Cardiac muscle cell (in vitro differentiated cells and primary cell): ENCODE measurements at regions not wholly inside any gene's neighbourhood (a gene's known extent, or its start where the extent isn't known, plus 50 kb on each side); places are given as distances from the start of the nearest gene placed in this dataset.
"Not testable (repeated sequence)": the region's sequence is repeated elsewhere in the genome, so short reads cannot be mapped to it uniquely, and the experiment has no call there.

ENCODE experiments used
- DNase-seq, 2 donors: peaks; one replicate each; pipeline versions ENCODE4 v3.0.0 to v3.0.0-alpha.2; 2010 to 2017; ENCODE audit warnings: low read depth in 1 of 2, low spot score in 1 of 2
- H3K27ac ChIP-seq: fragments of 200-600 bp; sonication (generic); 2 replicates; pipeline ENCODE4 v1.5.1; 2016
- H3K27me3 ChIP-seq: fragments of 200-600 bp; sonication (generic); 2 replicates; pipeline ENCODE4 v1.6.0; 2016; ENCODE audit warnings: control low read depth
- H3K36me3 ChIP-seq: fragments of 200-600 bp; sonication (generic); 2 replicates; pipeline ENCODE4 v1.5.1; 2016; ENCODE audit warnings: control low read depth
- H3K4me1 ChIP-seq: fragments of 200-600 bp; sonication (generic); 2 replicates; pipeline ENCODE4 v1.8.1; 2017; ENCODE audit warnings: low read depth, mild to moderate bottlenecking, mixed run types
- H3K4me3 ChIP-seq: fragments of 200-600 bp; sonication (generic); 2 replicates; pipeline ENCODE4 v1.5.1; 2016; ENCODE audit warnings: mild to moderate bottlenecking
- H3K9me3 ChIP-seq: fragments of 200-600 bp; sonication (generic); 2 replicates; pipeline ENCODE4 v1.5.1; 2017; ENCODE audit warnings: low read depth, mild to moderate bottlenecking, control low read depth
- CTCF ChIP-seq: IDR thresholded peaks from 2 replicates; pipeline ENCODE4 v1.5.1; 2012; ENCODE audit warnings: low read depth, mild to moderate bottlenecking, low read length

- peaks cover 15% of the 10 kb centered on the region for H3K4me1 ChIP-seq
- no peak for TF ChIP-seq CTCF
- H3K4me3 ChIP-seq: no peak overlapping the region
- no peaks in the 10 kb centered on the region for H3K9me3 ChIP-seq
- DNase-seq: no peak
- H3K27ac ChIP-seq: peak overlapping the region; percentile 54
- H3K27me3 ChIP-seq: no peaks in the 10 kb centered on the region
- H3K36me3 ChIP-seq: no peaks in the 10 kb centered on the region
Measured at GRCh38 chr2:210861038-210861665, 304.8 kb downstream of the CPS1 start.

- DNase-seq: peak in 1 of 2 donors; percentile 24
- Histone ChIP-seq H3K4me3 (no peak overlapping the region), H3K36me3 (no peaks in the 10 kb centered on the region), H3K9me3 (no peaks in the 10 kb centered on the region), H3K4me1 (peaks cover 15% of the 10 kb centered on the region), H3K27ac (no peak overlapping the region), H3K27me3 (no peaks in the 10 kb centered on the region)
- no peak for TF ChIP-seq CTCF
Measured at GRCh38 chr2:210862283-210863065, 306.1 kb downstream of the CPS1 start.

- Histone ChIP-seq H3K4me1 (peaks cover 15% of the 10 kb centered on the region), H3K27me3 (no peaks in the 10 kb centered on the region), H3K9me3 (no peaks in the 10 kb centered on the region), H3K27ac (no peak overlapping the region), H3K36me3 (no peaks in the 10 kb centered on the region), H3K4me3 (no peak overlapping the region)
- DNase-seq: no peak
- TF ChIP-seq CTCF: no peak
Measured at GRCh38 chr2:210863283-210863682, 306.9 kb downstream of the CPS1 start.

- not testable (repeated sequence) for DNase-seq, H3K4me1 ChIP-seq, H3K27me3 ChIP-seq, H3K4me3 ChIP-seq, H3K9me3 ChIP-seq, H3K27ac ChIP-seq, H3K36me3 ChIP-seq
Measured at GRCh38 chr2:210871566-210871965, 315.2 kb downstream of the CPS1 start.

GRCh38 chr2:210873631-210874030 lies 317.2 kb downstream of the CPS1 start:
- Histone ChIP-seq H3K36me3 (no peaks in the 10 kb centered on the region), H3K4me1 (no peaks in the 10 kb centered on the region), H3K27me3 (no peaks in the 10 kb centered on the region), H3K9me3 (no peaks in the 10 kb centered on the region), H3K4me3 (no peak overlapping the region), H3K27ac (no peak overlapping the region)
- DNase-seq: no peak
- no peak for TF ChIP-seq CTCF

GRCh38 chr2:210884227-210884626 lies 327.8 kb downstream of the CPS1 start:
- TF ChIP-seq CTCF: no peak
- H3K4me1 ChIP-seq: no peaks in the 10 kb centered on the region
- DNase-seq: no peak
- no peaks in the 10 kb centered on the region for H3K27me3 ChIP-seq
- no peak overlapping the region for H3K4me3 ChIP-seq
- no peak overlapping the region for H3K27ac ChIP-seq
- H3K9me3 ChIP-seq: no peaks in the 10 kb centered on the region
- no peaks in the 10 kb centered on the region for H3K36me3 ChIP-seq
